GF-D8 (cell line): ENCODE measurements at regions not wholly inside any gene's neighbourhood (a gene's known extent, or its start where the extent isn't known, plus 50 kb on each side); places are given as distances from the start of the nearest gene placed in this dataset.

ENCODE experiments used
- DNase-seq: peaks from one replicate; lab custom pipeline; 2025; lab: John Stamatoyannopoulos, UW

- no peak for DNase-seq
Measured at GRCh38 chr4:144903953-144904711, 193.9 kb downstream of the ANAPC10 start.

- DNase-seq, result no peak
Measured at GRCh38 chr4:144905286-144905685, 192.7 kb downstream of the ANAPC10 start.

GRCh38 chr4:144906181-144906925, 191.6 kb downstream of the ANAPC10 start:
- no peak for DNase-seq

GRCh38 chr4:144910723-144911122, 187.3 kb downstream of the ANAPC10 start:
- no peak for DNase-seq
